Glomerular visceral epithelial cell (primary cell): ENCODE measurements at regions not wholly inside any gene's neighbourhood (a gene's known extent, or its start where the extent isn't known, plus 50 kb on each side); places are given as distances from the start of the nearest gene placed in this dataset.
A peak's percentile ranks its signal among the peaks of the same experiment; 100 is the strongest.
"Not testable (repeated sequence)": the region's sequence is repeated elsewhere in the genome, so short reads cannot be mapped to it uniquely, and the experiment has no call there.

Experiments used
- DNase-seq: peaks from one replicate; pipeline ENCODE4 v3.0.0-alpha.2; 2016; ENCODE audit errors: extremely low spot score

DNA sequence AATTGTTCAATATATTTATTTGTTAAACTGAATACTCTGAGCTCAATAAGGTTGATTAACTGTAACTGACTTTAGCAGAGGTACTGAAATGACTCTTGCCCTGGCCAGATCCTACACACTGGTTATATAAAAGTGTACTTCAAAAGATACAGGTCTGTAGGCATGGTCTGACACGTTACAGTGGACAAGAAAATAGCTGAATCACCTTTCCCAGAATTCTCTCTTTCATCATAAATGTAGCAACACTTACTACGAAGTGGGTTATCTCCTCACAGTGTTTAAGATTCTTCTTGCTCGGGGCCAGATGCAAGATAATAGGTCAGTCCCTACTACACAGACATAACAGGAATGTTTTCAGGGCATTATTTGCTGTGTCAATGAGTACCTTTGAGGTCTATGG is 107.0 kb upstream of the ZC3H15 start:
- DNase-seq, result no peak

DNA sequence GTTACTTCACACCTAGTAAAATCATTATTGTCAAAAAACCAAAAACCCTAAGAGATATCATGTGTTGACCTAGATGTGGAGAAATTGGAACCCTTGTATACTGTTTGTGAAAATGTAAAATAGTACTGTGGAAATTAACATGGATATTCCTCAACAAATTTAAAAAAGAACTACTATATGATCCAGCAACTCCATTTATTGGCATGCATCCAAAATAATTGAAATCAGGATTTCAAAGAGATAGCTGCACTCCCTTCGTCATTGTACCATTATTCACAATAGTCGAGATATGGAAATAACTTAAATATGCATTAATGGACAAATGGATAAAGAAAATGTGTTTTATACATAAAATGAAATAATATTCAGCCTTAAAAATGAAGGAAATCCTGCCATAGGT is 105.3 kb upstream of the ZC3H15 start:
- no peak for DNase-seq

DNA sequence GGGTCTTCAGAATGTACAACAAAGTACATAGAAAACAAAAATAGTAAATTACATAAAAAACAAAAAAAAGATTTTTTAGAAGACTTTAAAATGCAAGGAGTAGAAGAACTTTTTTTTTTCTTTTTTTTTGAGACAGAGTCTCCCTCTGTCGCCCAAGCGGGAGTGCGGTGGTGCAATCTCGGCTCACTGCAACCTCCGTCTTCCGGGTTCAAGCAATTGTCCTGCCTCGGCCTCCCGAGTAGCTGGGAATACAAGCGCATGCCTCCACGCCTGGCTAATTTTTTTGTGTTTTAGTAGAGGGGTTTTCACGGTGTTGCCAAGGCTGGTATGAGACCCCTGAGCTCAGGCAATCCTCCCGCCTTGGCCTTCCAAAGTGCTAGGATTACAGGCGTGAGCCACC is 104.5 kb upstream of the ZC3H15 start:
- DNase-seq, result no peak

DNA sequence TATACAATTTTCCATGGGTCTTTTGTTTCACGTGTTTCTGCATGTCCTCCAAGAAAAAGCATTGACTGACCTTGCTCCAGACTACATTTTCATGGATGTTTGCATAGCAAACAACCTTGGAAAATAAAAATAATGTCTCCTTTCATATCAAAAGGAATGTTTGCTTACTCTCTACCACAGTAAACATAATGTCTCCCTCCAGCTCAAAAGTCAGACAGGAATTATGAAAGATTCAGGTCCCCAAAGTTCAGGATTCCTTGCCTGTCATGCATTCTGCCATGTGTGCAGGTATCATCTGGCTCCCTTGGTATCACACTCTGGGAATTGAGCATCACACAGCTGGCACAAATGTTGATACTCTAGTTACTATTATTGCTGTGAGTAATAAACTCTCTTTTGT is 103.1 kb upstream of the ZC3H15 start:
- DNase-seq, result no peak

DNA sequence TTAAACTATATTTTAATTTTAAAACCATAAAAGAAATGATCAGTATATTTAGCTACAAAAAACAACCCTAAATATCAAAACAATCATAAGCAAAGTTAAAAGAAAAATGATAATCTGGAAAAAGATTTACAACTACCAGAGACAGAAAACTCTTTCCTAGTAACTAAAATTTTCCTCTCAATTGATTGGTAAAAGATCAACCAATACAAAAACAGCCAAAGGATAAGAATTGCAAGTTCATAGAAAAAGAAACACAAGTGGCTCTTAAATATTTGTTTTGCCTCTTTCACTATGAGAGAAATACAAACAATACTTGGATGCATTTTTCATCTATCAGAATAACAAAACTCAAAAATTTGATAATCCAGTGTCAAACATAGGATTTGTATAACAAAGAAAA is 101.8 kb upstream of the ZC3H15 start:
- DNase-seq, result no peak

GRCh38 chr2:186385638-186386201 is 100.3 kb upstream of the ZC3H15 start:
- not testable (repeated sequence) for DNase-seq

DNA sequence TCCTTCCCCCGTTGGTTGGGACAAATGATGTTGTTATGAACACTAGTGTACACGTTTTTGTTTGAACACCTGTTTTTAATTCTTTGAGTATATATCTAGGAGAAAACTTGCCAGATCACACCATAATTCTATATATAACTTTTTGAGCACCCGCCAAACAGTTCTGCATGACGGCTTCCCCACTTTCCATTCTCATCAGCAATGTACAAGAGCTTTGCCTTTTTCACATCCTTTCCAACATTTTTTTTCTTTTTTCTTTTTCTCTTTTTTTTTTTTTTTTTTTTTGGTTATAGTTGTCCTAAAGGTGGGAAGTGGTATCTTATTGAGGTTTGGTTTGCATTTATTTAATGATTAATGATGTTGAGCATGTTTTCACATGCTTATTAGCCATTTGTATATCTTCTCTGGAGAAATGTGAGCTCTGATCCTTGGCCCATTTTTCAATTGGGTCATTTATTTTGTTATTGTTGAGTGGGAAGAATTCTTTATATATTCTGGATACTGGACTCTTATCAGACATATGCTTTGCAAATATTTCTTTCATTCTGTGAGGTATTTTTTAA is 86.9 kb upstream of the ZC3H15 start:
- DNase-seq, result no peak

DNA sequence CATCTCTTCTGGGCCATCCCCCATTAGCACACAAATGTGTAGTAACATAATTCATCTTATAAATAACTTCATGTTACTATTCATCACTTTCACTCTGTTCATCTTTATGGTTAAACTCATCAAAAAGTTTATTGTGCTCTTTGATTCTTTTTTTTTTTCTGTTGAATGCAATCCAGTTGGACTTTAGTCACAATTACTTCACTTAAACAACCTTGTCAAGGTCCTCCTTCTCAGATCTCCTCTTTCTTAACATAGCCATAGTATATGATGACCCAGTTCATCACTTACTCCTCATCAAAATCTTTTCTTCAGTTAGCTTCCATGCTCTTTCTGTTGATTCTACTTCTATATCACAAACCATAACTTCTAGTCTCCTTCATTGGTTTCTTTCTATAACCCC is 80.2 kb upstream of the ZC3H15 start:
- no peak for DNase-seq

GRCh38 chr2:186407611-186408010 is 78.4 kb upstream of the ZC3H15 start:
- no peak for DNase-seq

GRCh38 chr2:186410802-186411201 is 75.3 kb upstream of the ZC3H15 start:
- DNase-seq, result no peak

DNA sequence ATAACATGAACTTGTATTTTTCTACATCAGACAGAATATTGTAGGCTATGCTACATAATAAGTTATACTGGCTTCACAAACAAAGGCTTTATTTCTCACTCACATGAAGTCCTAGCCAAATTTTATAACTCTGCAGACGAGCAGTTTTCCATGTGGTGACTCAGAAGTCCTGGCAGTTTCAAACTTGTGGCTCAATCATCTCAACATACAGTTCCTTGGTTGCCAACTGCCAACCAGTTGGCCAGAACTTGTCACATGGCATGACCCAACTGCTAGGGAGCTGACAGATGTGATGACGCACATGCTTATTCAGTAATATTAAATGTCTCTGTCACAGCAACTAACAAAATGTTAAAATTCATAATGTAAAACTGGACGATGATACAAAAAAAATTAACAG is 63.8 kb upstream of the ZC3H15 start:
- DNase-seq, result peak; percentile 7

DNA sequence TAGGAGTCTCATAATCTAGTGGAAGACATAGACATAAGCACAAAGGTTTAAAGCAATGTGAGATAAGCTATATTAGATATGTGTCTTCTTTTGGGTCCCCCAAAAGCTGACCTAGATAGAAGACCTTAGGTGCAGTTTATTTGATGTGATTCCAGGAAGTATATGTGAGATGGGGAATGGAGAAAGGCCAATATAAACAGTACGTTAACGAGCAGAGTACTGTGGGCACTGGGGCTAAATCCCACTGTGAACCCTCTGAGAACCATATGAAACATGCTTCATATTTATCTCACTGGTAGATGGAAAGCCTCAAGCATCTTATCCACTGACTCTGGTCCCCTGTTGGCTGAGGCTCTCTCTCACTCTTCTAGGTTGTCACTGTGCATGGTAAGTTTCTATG is 62.6 kb upstream of the ZC3H15 start:
- no peak for DNase-seq

DNA sequence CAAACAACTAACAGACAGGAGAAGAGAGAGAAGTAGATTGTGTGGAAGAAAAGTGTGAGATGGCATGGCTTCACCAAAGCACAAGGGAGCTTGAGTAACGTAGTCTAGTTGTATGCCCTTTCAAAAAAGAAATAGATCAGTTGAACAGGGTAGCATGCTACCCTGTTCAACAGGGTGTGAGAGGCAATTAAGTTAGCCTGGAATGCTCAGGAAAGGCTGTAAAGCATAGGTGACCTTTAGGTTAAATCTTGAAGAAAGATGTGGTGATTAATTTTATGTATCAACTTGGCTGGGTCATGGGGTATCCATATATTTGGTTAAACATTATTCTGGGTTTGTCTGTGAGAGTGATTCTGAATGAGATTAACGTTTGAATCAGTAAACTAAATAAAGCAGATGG is 61.8 kb upstream of the ZC3H15 start:
- DNase-seq, result no peak

- no peak for DNase-seq
Observed at GRCh38 chr2:186425576-186425975, 60.5 kb upstream of the ZC3H15 start.

- DNase-seq, result no peak
Observed at GRCh38 chr2:186426153-186427016, 59.7 kb upstream of the ZC3H15 start.

DNA sequence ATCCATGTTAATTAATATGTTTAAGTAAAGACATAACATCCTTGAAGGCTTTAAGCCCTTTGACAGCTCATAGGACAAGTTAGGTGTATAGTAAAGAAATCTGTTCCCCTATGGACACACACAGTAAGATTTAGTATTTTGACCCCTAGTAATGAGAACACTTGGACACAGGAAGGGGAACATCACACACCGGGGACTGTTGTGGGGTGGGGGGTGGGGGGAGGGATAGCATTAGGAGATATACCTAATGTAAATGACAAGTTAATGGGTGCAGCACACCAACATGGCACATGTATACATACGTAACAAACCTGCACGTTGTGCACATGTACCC is 59.1 kb upstream of the ZC3H15 start:
- not testable (repeated sequence) for DNase-seq

GRCh38 chr2:186427970-186428369 is 58.1 kb upstream of the ZC3H15 start:
- DNase-seq, result no peak

DNA sequence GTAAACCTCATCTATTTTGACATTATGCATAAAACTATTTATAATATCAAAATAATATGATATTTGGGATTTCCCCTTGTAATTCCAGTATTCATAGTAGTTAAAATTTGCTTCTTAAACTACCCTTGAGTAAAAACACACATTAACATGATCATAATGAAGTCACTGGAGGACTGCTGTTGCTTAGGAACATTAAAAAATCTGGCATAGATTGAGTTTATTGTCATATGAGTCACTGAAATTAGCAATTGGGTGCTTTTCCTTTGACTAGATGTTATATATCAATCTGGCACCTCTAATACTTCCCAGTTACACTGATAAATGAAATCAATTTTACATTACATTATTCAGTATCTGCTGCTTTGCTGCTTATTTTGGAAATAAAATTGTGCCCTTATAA is 57.0 kb upstream of the ZC3H15 start:
- no peak for DNase-seq

GRCh38 chr2:186431306-186431705 is 54.8 kb upstream of the ZC3H15 start:
- DNase-seq, result no peak

- no peak for DNase-seq
Observed at GRCh38 chr2:186433040-186433439, 53.0 kb upstream of the ZC3H15 start.

DNA sequence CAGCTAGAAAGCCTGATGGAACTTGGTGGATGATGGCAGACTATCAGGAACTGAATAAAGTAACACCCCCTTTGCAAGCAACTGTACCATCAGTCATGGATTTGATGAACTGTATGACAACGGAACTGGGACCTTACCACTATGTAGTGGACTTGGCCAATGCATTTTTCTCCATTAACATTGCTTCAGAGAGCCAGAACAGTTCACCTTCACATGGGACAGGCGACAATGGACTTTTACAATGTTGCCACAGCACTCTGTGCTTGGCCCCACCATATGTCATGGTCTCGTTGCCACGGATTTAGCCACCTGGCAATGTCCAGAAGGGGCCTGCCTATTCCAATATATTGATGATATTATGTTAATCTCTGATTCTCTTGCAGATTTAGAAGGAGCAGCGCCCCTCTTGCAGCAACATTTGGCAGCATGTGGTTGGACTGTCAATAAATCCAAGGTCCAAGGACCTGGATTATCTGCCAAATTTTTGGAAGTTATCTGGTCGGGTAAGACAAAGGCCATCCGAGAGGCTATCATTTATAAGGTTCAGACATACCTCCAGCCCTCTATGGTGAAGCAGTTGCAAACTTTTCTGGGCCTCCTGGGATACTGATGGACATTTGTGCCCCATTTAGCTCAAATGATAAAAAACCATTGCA is 52.2 kb upstream of the ZC3H15 start:
- DNase-seq, result no peak
